ENCODE measurements at regions not wholly inside any gene's neighbourhood (a gene's known extent, or its start where the extent isn't known, plus 50 kb on each side); places are given as distances from the start of the nearest gene placed in this dataset.
A peak's percentile ranks its signal among the peaks of the same experiment; 100 is the strongest.

DNA sequence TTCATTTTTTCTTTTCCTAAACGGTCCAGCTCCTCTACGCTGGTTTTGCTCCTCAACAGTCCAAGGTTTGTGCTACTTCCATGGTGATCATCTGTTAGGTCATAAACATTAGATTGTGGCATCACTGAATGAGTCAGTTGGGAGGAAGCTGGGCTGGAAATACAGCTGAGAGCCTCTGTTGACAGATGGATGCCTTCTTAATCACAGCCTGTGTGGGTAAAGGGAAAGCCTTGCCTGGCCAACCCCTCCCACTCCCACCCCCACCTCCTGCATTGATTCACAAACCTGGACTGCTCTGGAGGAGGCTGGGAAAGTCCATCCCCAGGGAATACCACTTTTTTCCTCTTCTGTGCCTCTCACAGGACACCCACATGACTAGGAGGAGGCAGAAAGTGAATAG is 180.6 kb upstream of the CCN2 start:
- H3K4me3 Mint-ChIP-seq, result no peak overlapping the region
- peaks cover 0 to 2% (median 0%) of the 10 kb centered on the region in 3 donors for H3K27me3 Mint-ChIP-seq (ENCODE audit: low read depth in 3 of 3)
- no peaks in the 10 kb centered on the region for H3K9me3 ChIP-seq (replicated peaks in 1 of 2; ENCODE audit: control insufficient read depth in 1 of 2, insufficient read depth in 1 of 2, low read length in 2 of 2)
- no peaks in the 10 kb centered on the region for H4K20me1 ChIP-seq (ENCODE audit: insufficient read depth, low read length)
- no peak overlapping the region for H3K9ac ChIP-seq (ENCODE audit: insufficient read depth, low read length, poor library complexity, severe bottlenecking)
- peaks cover 0 to 3% (median 0%) of the 10 kb centered on the region in 7 donors for H3K9me3 Mint-ChIP-seq
- H3K27ac Mint-ChIP-seq, result peak overlapping the region in 1 of 7 donors; percentile 5
- TF ChIP-seq, protein P1, sequence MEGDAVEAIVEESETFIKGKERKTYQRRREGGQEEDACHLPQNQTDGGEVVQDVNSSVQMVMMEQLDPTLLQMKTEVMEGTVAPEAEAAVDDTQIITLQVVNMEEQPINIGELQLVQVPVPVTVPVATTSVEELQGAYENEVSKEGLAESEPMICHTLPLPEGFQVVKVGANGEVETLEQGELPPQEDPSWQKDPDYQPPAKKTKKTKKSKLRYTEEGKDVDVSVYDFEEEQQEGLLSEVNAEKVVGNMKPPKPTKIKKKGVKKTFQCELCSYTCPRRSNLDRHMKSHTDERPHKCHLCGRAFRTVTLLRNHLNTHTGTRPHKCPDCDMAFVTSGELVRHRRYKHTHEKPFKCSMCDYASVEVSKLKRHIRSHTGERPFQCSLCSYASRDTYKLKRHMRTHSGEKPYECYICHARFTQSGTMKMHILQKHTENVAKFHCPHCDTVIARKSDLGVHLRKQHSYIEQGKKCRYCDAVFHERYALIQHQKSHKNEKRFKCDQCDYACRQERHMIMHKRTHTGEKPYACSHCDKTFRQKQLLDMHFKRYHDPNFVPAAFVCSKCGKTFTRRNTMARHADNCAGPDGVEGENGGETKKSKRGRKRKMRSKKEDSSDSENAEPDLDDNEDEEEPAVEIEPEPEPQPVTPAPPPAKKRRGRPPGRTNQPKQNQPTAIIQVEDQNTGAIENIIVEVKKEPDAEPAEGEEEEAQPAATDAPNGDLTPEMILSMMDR (IDR thresholded peaks at IDR 0.05), result no peak
- H3K4me1 Mint-ChIP-seq, result peaks cover 6% of the 10 kb centered on the region
- no peaks in the 10 kb centered on the region for H3K36me3 ChIP-seq (replicated peaks in 1 of 2; ENCODE audit: control insufficient read depth in 1 of 2, insufficient read depth in 2 of 2, low read length in 2 of 2)
- no peak overlapping the region for H3K4me2 ChIP-seq (replicated peaks; ENCODE audit: extremely low read depth, low read length, poor library complexity, severe bottlenecking)
- H3K27ac ChIP-seq (ENCODE audit: low read depth in 1 of 2, low read length in 2 of 2), result no peak overlapping the region
- no CpG with 5 or more reads among the region's 2 CpGs for WGBS (ENCODE audit: insufficient coverage)
- no peak overlapping the region for H2AFZ ChIP-seq (ENCODE audit: insufficient read depth, low read depth, low read length, poor library complexity, severe bottlenecking)
- no peaks in the 10 kb centered on the region for H3K79me2 ChIP-seq (ENCODE audit: insufficient read depth, low read length)
- H3K36me3 Mint-ChIP-seq, result no peaks in the 10 kb centered on the region
- intact Hi-C loops (cut with micrococcal nuclease), result no loop called here
- no peaks in the 10 kb centered on the region for H3K27me3 ChIP-seq (ENCODE audit: control insufficient read depth in 2 of 2, insufficient read depth in 2 of 2, low read length in 2 of 2)
- DNase-seq, result no peak
- H3K4me3 ChIP-seq (replicated peaks in 1 of 3; ENCODE audit: low read depth in 2 of 3, low read length in 3 of 3), result no peak overlapping the region
- no peaks in the 10 kb centered on the region for H3K4me1 ChIP-seq (ENCODE audit: control insufficient read depth in 1 of 2, insufficient read depth in 2 of 2, low read length in 2 of 2)

DNA sequence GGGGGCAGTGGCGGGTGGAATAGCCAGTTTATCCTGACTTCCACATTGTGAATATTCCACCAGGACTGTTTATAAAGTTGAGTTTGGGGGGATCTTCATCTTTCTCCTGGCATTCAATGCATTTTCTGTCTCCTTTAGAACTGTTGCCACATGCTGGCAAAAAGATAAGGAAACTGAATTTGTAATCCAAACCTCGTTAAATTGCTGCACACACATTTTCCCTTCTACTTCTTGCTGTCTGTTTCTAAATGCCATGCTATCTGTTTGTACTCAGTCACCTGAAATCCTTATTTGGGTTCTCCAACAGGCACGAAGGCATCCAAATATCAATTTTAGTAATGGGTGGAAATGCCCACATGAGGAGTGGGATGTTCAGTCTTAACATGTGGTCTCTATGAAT is 180.2 kb upstream of the CCN2 start:
- Histone ChIP-seq H3K9me3 (replicated peaks in 1 of 2; ENCODE audit: control insufficient read depth in 1 of 2, insufficient read depth in 1 of 2, low read length in 2 of 2) (no peaks in the 10 kb centered on the region), H3K4me3 (replicated peaks in 1 of 3; ENCODE audit: low read depth in 2 of 3, low read length in 3 of 3) (no peak overlapping the region), H3K9ac (ENCODE audit: insufficient read depth, low read length, poor library complexity, severe bottlenecking) (no peak overlapping the region), H2AFZ (ENCODE audit: insufficient read depth, low read depth, low read length, poor library complexity, severe bottlenecking) (peak overlapping the region; percentile 30), H3K79me2 (ENCODE audit: insufficient read depth, low read length) (no peaks in the 10 kb centered on the region), H3K36me3 (replicated peaks in 1 of 2; ENCODE audit: control insufficient read depth in 1 of 2, insufficient read depth in 2 of 2, low read length in 2 of 2) (no peaks in the 10 kb centered on the region), H3K27ac (ENCODE audit: low read depth in 1 of 2, low read length in 2 of 2) (no peak overlapping the region), H3K27me3 (ENCODE audit: control insufficient read depth in 2 of 2, insufficient read depth in 2 of 2, low read length in 2 of 2) (no peaks in the 10 kb centered on the region), H4K20me1 (ENCODE audit: insufficient read depth, low read length) (no peaks in the 10 kb centered on the region), H3K4me1 (ENCODE audit: control insufficient read depth in 1 of 2, insufficient read depth in 2 of 2, low read length in 2 of 2) (no peaks in the 10 kb centered on the region), H3K4me2 (replicated peaks; ENCODE audit: extremely low read depth, low read length, poor library complexity, severe bottlenecking) (peak overlapping the region; percentile 20)
- intact Hi-C loops (cut with micrococcal nuclease), result no loop called here
- TF ChIP-seq, protein P1 (IDR thresholded peaks at IDR 0.05), result no peak
- Mint-ChIP-seq H3K4me1 (peaks cover 6% of the 10 kb centered on the region), H3K27me3 (ENCODE audit: low read depth in 3 of 3) (peaks cover 0 to 2% (median 0%) of the 10 kb centered on the region in 3 donors), H3K36me3 (no peaks in the 10 kb centered on the region), H3K27ac (peak overlapping the region in 1 of 7 donors; percentile 5), H3K9me3 (peaks cover 0 to 2% (median 0%) of the 10 kb centered on the region in 7 donors), H3K4me3 (no peak overlapping the region)
- DNase-seq, result no peak
- WGBS (ENCODE audit: insufficient coverage), result 17% methylated on average over 1 of the region's 3 CpGs

Measured in CD14-positive monocyte (primary cell).